GM21717 (cell line): ENCODE measurements at regions not wholly inside any gene's neighbourhood (a gene's known extent, or its start where the extent isn't known, plus 50 kb on each side); places are given as distances from the start of the nearest gene placed in this dataset.
"Not testable (repeated sequence)": the region's sequence is repeated elsewhere in the genome, so short reads cannot be mapped to it uniquely, and the experiment has no call there.

ENCODE experiments used
- ATAC-seq: cut with Tn5 transposase; IDR thresholded peaks from one replicate; pipeline ENCODE4 v1.9.1; 2021; ENCODE audit warnings: mild to moderate bottlenecking, moderate library complexity; ENCODE audit not compliant: unreplicated experiment

DNA sequence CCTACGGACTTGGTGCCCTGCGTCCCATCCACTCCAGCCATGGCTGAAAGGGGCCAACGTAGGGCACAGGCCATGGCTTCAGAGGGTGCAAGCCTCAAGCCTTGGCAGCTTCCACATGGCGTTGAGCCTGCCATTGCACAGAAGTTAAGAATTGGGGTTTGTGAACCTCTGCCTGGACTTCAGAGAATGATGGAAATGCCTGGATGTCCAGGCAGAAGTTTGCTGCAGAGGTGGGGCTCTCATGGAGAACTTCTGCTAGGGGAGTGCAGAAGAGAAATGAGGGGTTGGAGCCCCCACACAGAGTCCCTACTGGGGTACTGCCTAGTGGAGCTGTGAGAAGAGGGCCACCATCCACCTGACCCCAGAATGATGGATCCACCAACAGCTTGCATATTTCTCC lies 462.9 kb upstream of the PCDH20 start:
- ATAC-seq: not testable (repeated sequence)

GRCh38 chr13:61874970-61875579 lies 459.4 kb upstream of the PCDH20 start:
- no peak for ATAC-seq

DNA sequence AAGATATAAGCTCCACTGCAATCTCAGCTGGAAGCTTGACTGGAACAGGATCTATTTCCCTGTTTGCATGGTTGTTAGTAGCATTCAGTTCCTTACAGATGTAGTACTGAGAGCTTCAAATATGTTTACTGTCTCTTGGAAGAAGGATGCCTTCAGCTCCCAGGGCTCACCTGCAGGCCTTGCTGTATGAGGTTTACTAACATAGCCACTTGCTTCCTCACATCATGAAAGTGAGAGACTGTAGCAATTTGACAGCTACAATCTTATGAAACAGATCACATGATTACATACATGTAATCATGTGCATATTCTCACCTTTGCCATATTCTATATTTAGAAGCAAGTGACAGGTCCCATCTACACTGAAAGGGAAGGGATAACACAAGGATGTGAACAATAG lies 458.1 kb upstream of the PCDH20 start:
- ATAC-seq: no peak

- ATAC-seq: no peak
Observed at GRCh38 chr13:61857198-61857597, 441.5 kb upstream of the PCDH20 start.

DNA sequence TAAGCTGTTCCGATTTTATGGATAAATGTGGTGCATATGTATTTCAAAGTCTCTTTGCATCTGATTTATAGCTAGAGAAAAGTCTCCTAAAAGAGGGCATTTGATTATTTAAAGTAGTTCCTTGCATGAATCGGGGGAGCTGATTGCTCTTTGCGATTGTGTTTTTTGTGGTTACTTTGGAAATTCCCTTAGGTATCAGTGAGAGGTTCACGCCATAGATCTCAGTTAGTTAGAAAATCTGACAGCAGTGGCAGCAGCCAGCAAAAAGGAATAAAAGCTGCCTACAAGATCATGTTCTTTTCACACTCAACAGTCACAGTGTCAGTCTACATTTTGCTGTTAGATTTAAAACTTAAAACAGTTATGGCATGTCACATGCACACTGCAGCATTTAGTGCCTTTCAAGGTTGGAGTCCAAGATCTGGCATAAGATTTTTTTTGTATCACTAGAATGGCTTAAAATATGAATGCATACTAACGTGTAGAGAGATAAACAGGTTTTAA lies 436.5 kb upstream of the PCDH20 start:
- ATAC-seq: no peak

DNA sequence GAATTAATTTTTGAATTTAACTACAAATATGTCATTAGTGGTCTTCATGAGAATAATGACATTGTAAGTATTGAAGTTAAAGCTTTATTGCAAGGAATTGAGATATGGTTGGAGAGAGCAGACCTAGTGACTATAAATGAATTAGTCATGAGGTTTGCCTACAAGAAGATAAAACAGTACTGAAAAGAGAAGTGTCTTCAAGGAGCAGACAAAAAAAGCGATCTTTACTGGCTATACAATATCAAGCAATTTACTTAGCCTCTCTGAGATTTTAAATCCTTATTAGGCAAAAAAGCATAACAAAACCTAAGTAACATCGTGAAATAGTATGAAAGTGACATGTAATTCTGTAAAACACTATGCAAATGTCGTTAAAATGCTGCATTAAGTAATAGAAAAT lies 435.1 kb upstream of the PCDH20 start:
- ATAC-seq: no peak

DNA sequence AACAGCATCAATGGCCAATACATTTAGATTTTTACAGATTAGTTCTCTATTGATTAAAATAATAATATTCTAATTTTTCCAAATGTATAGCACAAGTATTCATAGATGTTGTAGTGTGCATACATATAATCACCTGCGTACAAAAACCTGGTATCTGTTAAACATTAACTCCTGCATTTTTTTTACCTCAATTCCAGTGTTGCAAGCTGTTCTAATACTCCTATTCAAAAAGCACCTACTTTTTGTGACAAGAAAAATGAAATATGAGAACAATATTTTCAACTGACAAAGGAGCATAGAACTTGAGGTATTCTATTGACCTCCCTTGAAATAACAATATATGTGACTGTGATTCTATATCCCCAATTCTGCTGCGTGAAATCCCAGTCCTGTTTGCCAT lies 422.9 kb upstream of the PCDH20 start:
- ATAC-seq: no peak

GRCh38 chr13:61833228-61833627 lies 417.6 kb upstream of the PCDH20 start:
- ATAC-seq: no peak

- ATAC-seq: no peak
Observed at GRCh38 chr13:61831026-61831425, 415.4 kb upstream of the PCDH20 start.

DNA sequence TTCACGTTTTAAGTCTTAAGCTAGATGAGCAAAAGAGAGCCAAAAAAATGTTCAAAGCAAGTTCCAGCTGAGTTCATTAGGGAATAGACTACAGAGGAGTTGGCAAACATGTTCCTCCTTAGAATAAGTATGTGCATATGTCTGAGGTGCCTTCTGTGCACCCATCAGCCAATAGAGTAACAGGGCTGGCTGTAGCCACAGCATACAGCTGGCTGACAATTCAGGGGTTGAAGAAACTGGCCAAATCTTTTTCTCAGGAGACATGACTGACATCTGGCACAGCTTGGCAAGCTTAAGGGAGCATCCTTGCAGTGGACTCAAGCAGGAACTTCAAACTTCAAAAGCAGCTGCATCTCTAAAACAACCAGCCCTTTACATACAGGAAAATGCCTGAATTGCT lies 414.8 kb upstream of the PCDH20 start:
- ATAC-seq: no peak

- ATAC-seq: no peak
Observed at GRCh38 chr13:61824168-61824567, 408.5 kb upstream of the PCDH20 start.

GRCh38 chr13:61812286-61812685 lies 396.6 kb upstream of the PCDH20 start:
- ATAC-seq: no peak

GRCh38 chr13:61810065-61810464 lies 394.4 kb upstream of the PCDH20 start:
- ATAC-seq: no peak

DNA sequence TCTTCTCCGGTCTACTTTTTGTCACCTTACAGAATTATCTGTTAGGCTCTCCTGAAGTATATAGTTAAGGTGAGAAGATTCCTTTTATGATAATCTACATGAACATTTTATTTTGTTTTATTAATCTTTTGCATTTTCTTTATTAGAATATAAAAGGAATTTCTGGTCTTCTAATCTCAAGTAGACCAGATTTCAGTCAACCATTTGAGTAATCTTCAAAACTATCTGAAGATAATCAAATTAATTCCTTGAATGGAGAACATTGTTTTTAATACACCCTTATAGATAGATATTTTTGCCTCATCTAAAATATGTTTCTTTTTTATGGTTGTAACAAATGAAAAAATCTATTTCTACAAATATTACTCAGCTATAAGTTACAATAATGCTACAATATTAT lies 381.7 kb upstream of the PCDH20 start:
- no peak for ATAC-seq

DNA sequence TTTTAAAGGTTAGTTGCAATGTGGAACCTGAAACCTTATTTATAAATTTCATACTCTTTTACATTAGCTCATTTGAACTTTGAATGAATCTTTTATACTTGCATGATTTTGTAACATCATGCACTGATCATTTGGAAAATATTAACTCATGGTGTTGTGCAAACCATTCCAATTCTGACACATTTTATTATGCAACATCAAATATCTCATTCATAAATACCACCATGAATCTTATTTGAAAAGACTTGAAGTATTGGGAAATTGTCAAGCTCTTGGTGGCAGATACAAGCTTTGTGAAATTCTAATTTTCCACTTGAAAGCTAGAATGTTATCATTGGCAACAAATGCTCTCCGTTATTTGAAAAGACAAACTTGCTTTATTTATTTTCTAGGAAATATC lies 379.9 kb upstream of the PCDH20 start:
- no peak for ATAC-seq

DNA sequence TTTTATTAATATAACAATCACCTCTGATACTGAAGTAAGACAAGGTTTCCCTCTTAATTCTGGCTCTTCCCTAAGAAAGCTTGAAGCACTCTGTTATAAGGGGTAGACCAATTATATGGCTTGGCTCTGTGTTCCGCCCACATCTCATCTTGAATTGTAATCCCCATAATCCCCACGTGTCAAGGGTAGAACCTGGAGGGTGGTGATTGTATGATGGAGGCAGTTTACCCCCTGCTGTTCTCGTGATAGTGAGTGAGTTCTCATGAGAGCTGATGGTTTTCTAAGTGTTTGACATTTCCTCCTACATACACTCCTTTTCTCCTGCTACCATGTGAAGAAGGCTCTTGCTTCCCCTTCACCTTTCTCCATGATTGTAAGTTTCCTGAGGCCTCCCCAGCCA lies 363.8 kb upstream of the PCDH20 start:
- ATAC-seq: no peak

DNA sequence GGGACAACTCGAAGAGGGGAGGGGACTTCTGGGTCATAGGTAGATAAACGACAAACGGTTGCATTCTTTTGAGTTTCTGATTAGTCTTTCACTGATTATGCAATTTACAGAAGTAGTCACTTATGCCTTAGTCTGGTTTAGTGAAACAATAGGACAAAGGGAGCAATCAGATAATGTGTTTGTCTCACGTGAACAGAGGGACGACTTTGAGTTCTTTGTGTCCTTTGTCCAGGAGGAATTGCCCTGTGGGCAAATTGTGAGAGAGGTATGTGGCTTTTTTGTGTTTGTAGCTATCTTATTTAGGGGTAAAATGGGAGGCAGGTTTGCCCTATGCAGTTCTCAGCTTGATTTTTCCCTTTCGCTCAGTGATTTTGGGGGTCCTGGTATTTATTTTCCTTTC lies 362.9 kb upstream of the PCDH20 start:
- no peak for ATAC-seq

DNA sequence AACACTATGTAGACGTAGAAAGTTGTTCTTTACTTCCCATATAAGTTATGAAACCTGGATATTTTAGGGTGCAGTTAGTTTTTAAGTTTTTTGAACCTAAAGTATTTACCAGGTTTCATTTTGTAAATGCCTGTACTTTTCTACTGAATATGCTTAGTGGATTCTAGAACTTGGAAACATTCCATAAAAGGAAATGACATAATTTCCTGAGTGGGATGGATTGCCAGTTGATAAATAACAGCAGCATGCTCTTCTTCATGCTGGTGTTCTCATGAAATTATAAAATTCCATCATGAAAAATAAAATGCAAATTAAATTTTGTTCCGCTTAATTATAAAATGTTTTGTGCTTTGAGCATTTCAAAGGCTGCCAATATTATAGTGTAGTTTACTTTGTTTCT lies 362.2 kb upstream of the PCDH20 start:
- ATAC-seq: no peak

DNA sequence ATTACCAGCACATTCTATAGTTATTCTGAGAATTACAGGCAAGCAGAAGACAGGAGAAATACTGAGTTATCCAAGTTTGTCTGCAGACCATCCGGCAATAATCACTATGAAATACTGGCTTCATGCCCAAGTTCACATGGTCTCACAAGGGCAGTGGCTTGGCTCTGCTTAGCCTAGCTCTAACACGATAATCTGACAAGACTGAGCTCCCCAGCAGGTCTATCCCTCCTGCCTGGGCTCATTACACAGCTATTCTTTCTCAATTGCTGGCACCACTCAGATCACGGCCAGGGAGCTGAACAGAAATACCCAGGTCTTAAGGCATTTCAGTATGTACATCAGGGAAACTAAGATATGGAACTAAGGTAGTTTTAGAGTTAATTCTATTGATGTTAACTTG lies 361.6 kb upstream of the PCDH20 start:
- ATAC-seq: no peak

- ATAC-seq: no peak
Observed at GRCh38 chr13:61774903-61775302, 359.3 kb upstream of the PCDH20 start.

DNA sequence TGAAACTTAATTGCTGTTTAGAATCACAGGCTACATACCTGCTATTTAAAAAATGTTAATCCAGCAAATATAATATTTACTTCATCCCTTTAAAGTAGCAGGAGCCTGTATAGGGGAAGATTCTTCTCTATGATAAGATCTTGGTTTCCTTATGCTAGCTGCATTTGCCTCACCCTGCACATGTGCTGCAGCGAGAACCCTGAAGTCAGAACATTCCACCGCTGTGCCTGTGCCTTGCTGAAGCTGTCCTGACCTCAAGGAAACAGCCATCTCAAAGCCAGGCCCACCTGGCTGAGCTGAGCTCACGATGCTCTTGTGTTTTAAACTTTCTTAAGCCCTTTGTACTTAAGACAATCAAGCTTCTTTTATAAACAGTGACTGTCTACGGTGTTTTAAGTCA lies 355.0 kb upstream of the PCDH20 start:
- ATAC-seq: no peak

DNA sequence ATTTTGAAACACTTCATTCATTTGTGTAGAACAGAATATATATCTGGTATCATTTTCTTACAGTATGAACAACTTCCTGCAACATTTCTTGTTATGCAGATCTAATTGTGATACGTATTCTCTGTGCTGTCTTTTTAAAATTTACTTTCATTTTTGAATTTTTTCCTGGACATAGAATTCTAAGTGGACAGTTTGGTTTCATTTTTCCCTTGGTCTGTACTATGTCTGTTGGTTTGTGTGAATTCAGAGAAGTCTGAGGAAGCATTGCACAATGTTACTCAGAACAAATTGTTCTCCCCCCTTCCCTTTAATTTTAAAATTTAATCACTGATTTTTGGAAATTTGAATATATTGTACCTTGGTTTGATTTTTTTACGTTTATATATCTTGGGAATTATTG lies 352.5 kb upstream of the PCDH20 start:
- no peak for ATAC-seq

DNA sequence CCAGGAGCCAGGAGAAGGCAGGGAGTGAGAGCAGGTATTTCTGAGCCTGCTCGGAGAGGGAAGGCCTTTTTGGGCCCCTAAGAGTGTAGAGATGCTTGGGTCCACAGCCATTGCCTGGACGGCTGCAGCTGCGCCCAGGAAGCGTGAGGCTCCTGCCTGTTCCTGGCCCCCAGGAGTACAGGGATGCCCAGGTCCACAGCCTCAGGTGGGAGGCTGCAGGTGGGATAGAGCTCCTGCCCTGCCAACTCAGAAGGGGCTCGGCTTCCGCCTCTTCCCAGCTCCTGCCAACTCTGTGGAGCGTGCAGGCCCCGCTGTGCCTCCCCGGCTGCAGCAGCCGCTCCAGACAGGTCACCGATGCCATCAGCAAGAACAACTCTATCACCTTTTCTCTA lies 351.0 kb upstream of the PCDH20 start:
- ATAC-seq: no peak
